ENCODE measurements at regions not wholly inside any gene's neighbourhood (a gene's known extent, or its start where the extent isn't known, plus 50 kb on each side); places are given as distances from the start of the nearest gene placed in this dataset.

- TF ChIP-seq CTCF (IDR thresholded peaks at IDR 0.05; ENCODE audit: low read length, missing control alignments): no peak
- H3K4me3 ChIP-seq (replicated peaks; ENCODE audit: low read depth, low read length): no peak overlapping the region
- DNase-seq (ENCODE audit: low read depth): peak; percentile 80
Observed at GRCh38 chr3:150216041-150216811, 191.9 kb upstream of the TSC22D2 start.

- H3K4me3 ChIP-seq (replicated peaks; ENCODE audit: low read depth, low read length): no peak overlapping the region
- TF ChIP-seq CTCF (IDR thresholded peaks at IDR 0.05; ENCODE audit: low read length, missing control alignments): no peak
- DNase-seq (ENCODE audit: low read depth): no peak
Observed at GRCh38 chr3:150215616-150216015, 192.5 kb upstream of the TSC22D2 start.

GRCh38 chr3:150213577-150213976 lies 194.5 kb upstream of the TSC22D2 start:
- no peak for DNase-seq (ENCODE audit: low read depth)
- TF ChIP-seq CTCF (IDR thresholded peaks at IDR 0.05; ENCODE audit: low read length, missing control alignments): no peak
- no peak overlapping the region for H3K4me3 ChIP-seq (replicated peaks; ENCODE audit: low read depth, low read length)

GRCh38 chr3:150210461-150211110 lies 197.5 kb upstream of the TSC22D2 start:
- no peak for TF ChIP-seq CTCF (IDR thresholded peaks at IDR 0.05; ENCODE audit: low read length, missing control alignments)
- no peak for DNase-seq (ENCODE audit: low read depth)
- H3K4me3 ChIP-seq (replicated peaks; ENCODE audit: low read depth, low read length): no peak overlapping the region

GRCh38 chr3:150203273-150203672 lies 204.8 kb upstream of the TSC22D2 start:
- DNase-seq (ENCODE audit: low read depth): no peak
- TF ChIP-seq CTCF (IDR thresholded peaks at IDR 0.05; ENCODE audit: low read length, missing control alignments): no peak
- H3K4me3 ChIP-seq (replicated peaks; ENCODE audit: low read depth, low read length): no peak overlapping the region

- no peak for TF ChIP-seq CTCF (IDR thresholded peaks at IDR 0.05; ENCODE audit: low read length, missing control alignments)
- DNase-seq (ENCODE audit: low read depth): no peak
Observed at GRCh38 chr3:150202711-150203110, 205.4 kb upstream of the TSC22D2 start.

More at GRCh38 chr3:150202711-150203110, 205.4 kb upstream of the TSC22D2 start:
- no peak overlapping the region for H3K4me3 ChIP-seq (replicated peaks; ENCODE audit: low read depth, low read length)

Data from fibroblast of pulmonary artery (primary cell).